H9 (cell line): ENCODE measurements at regions not wholly inside any gene's neighbourhood (a gene's known extent, or its start where the extent isn't known, plus 50 kb on each side); places are given as distances from the start of the nearest gene placed in this dataset.

ENCODE experiments used
- DNase-seq: peaks from one replicate; pipeline ENCODE4 v3.0.0-alpha.2; 2017
- H2AFZ ChIP-seq: one replicate; pipeline ENCODE4 v1.6.1; 2013; ENCODE audit warnings: mild to moderate bottlenecking, low read length, control low read depth, moderate library complexity
- H2AK5ac ChIP-seq: 2 replicates; pipeline ENCODE4 v1.6.1; 2013; ENCODE audit warnings: low read length, control low read depth, mixed read lengths; ENCODE audit not compliant: insufficient read length
- H2BK120ac ChIP-seq: one replicate; pipeline ENCODE4 v1.6.1; 2013; ENCODE audit warnings: low read depth, mild to moderate bottlenecking, low read length, control low read depth, inconsistent platforms; ENCODE audit not compliant: poor library complexity, severe bottlenecking
- H2BK12ac ChIP-seq: 2 replicates; pipeline ENCODE4 v1.6.1; 2013; ENCODE audit warnings: low read length, control low read depth, mixed read lengths, low read depth; ENCODE audit not compliant: insufficient read length
- H2BK15ac ChIP-seq: 2 replicates; pipeline ENCODE4 v1.6.1; 2013; ENCODE audit warnings: low read depth, low read length, control low read depth
- H2BK20ac ChIP-seq: one replicate; pipeline ENCODE4 v1.6.1; 2013; ENCODE audit warnings: low read depth, mild to moderate bottlenecking, low read length, control low read depth, inconsistent platforms; ENCODE audit not compliant: poor library complexity, severe bottlenecking
- H2BK5ac ChIP-seq: 2 replicates; pipeline ENCODE4 v1.6.1; 2013; ENCODE audit warnings: low read length, control low read depth, mixed read lengths; ENCODE audit not compliant: insufficient read length
- H3K14ac ChIP-seq: 2 replicates; pipeline ENCODE4 v1.6.1; 2013; ENCODE audit warnings: low read length, control low read depth; ENCODE audit not compliant: insufficient read depth
- H3K18ac ChIP-seq: 2 replicates; pipeline ENCODE4 v1.6.1; 2013; ENCODE audit warnings: low read depth, mild to moderate bottlenecking, mixed read lengths, low read length, control low read depth; ENCODE audit not compliant: insufficient read length
- H3K23ac ChIP-seq: 2 replicates; pipeline ENCODE4 v1.6.1; 2013; ENCODE audit warnings: low read length, control low read depth, mixed read lengths, low read depth; ENCODE audit not compliant: insufficient read length
- H3K23me2 ChIP-seq: 2 replicates; pipeline ENCODE4 v1.6.1; 2013; ENCODE audit warnings: low read depth, mild to moderate bottlenecking, mixed read lengths, low read length, control low read depth; ENCODE audit not compliant: insufficient read length, poor library complexity, severe bottlenecking
- H3K27ac ChIP-seq: 2 replicates; pipeline ENCODE4 v1.5.1; 2013; ENCODE audit warnings: low read length, control low read depth, mixed read lengths, low read depth; ENCODE audit not compliant: insufficient read length
- H3K27me3 ChIP-seq: 2 replicates; pipeline ENCODE4 v1.6.1; 2013; ENCODE audit warnings: low read length, control low read depth, inconsistent platforms; ENCODE audit not compliant: insufficient read depth
- H3K4ac ChIP-seq: 2 replicates; pipeline ENCODE4 v1.6.1; 2013; ENCODE audit warnings: low read depth, mild to moderate bottlenecking, control low read depth, inconsistent platforms, low read length, moderate library complexity
- H3K4me1 ChIP-seq: 2 replicates; pipeline ENCODE4 v1.6.1; 2013; ENCODE audit warnings: low read length, control low read depth, inconsistent platforms; ENCODE audit not compliant: insufficient read depth
- H3K4me2 ChIP-seq: 2 replicates; pipeline ENCODE4 v1.6.1; 2013; ENCODE audit warnings: low read length, control low read depth, mixed read lengths; ENCODE audit not compliant: insufficient read length, insufficient read depth
- H3K56ac ChIP-seq: 2 replicates; pipeline ENCODE4 v1.6.1; 2013; ENCODE audit warnings: low read depth, mild to moderate bottlenecking, mixed read lengths, low read length, control low read depth; ENCODE audit not compliant: insufficient read length
- H3K79me1 ChIP-seq: 2 replicates; pipeline ENCODE4 v1.6.1; 2013; ENCODE audit warnings: low read depth, mild to moderate bottlenecking, moderate library complexity, low read length, control low read depth, inconsistent platforms; ENCODE audit not compliant: insufficient read depth, poor library complexity, severe bottlenecking
- H3K79me2 ChIP-seq: 2 replicates; pipeline ENCODE4 v1.6.1; 2013; ENCODE audit warnings: low read length, control low read depth, inconsistent platforms; ENCODE audit not compliant: insufficient read depth
- H3K9ac ChIP-seq: 2 replicates; pipeline ENCODE4 v1.6.1; 2013; ENCODE audit warnings: low read length, control low read depth, mixed read lengths; ENCODE audit not compliant: insufficient read length; ENCODE audit errors: extremely low read depth
- H3K9me3 ChIP-seq: one replicate; pipeline ENCODE4 v1.6.1; 2013; ENCODE audit warnings: low read depth, low read length, inconsistent platforms; ENCODE audit not compliant: control insufficient read depth
- H3T11ph ChIP-seq: one replicate; pipeline ENCODE4 v1.6.1; 2013; ENCODE audit warnings: mild to moderate bottlenecking, low read length, control low read depth, inconsistent platforms
- H4K20me1 ChIP-seq: one replicate; pipeline ENCODE4 v1.6.1; 2013; ENCODE audit not compliant: control insufficient read depth, insufficient read length, insufficient read depth
- H4K5ac ChIP-seq: 2 replicates; pipeline ENCODE4 v1.6.1; 2013; ENCODE audit warnings: low read depth, mild to moderate bottlenecking, mixed read lengths, low read length, control low read depth; ENCODE audit not compliant: insufficient read length
- H4K8ac ChIP-seq: replicated peaks from 2 replicates; pipeline ENCODE4 v1.6.1; 2013; ENCODE audit warnings: low read length, control low read depth, mixed read lengths, low read depth; ENCODE audit not compliant: insufficient read length
- H4K91ac ChIP-seq: 2 replicates; pipeline ENCODE4 v1.6.1; 2013; ENCODE audit warnings: low read depth, mild to moderate bottlenecking, moderate library complexity, mixed read lengths, low read length, control low read depth; ENCODE audit not compliant: insufficient read length
- H3K27ac Mint-ChIP-seq, 3 experiments: 2 replicates in 2 of 3; 3 replicates in 1 of 3; pipeline ENCODE4 v1.8.0; 2020 to 2021; ENCODE audit warnings: mixed read lengths in 3 of 3, mild to moderate bottlenecking in 1 of 3, moderate library complexity in 1 of 3
- H3K27me3 Mint-ChIP-seq: 2 replicates; pipeline ENCODE4 v1.8.0; 2021; ENCODE audit warnings: low read depth, mild to moderate bottlenecking, moderate library complexity, mixed read lengths
- H3K36me3 Mint-ChIP-seq, 3 experiments: 2 replicates in 2 of 3; 3 replicates in 1 of 3; pipeline ENCODE4 v1.8.0; 2020 to 2021; ENCODE audit warnings: low read depth in 3 of 3, mixed read lengths in 3 of 3; ENCODE audit not compliant: insufficient read depth in 1 of 3
- H3K4me1 Mint-ChIP-seq, 2 experiments: 2 replicates each; pipeline ENCODE4 v1.8.0; 2020; ENCODE audit warnings: mixed read lengths in 2 of 2
- H3K4me3 Mint-ChIP-seq, 2 experiments: 2 replicates in 1 of 2; 3 replicates in 1 of 2; pipeline ENCODE4 v1.8.0; 2020 to 2021; ENCODE audit warnings: mild to moderate bottlenecking in 2 of 2, mixed read lengths in 2 of 2, moderate library complexity in 1 of 2
- H3K9me3 Mint-ChIP-seq, 2 experiments: 2 replicates in 1 of 2; 3 replicates in 1 of 2; pipeline ENCODE4 v1.8.0; 2020; ENCODE audit warnings: mild to moderate bottlenecking in 2 of 2, mixed read lengths in 2 of 2, moderate library complexity in 1 of 2
- CTCF ChIP-seq: fragments of 200-600 bp; sonication (generic); conservative IDR thresholded peaks from 3 replicates; pipeline ENCODE4 v1.8.0; 2021; ENCODE audit warnings: antibody characterized with exemption, mild to moderate bottlenecking
- WGBS: extraction: QIAGEN DNeasy Blood & Tissue Kit; methylation state at CpG from one replicate; pipeline ENCODE4 v1.1.7; 2013; ENCODE audit warnings: missing lambda C conversion rate, low lambda C conversion rate, mixed read lengths; ENCODE audit not compliant: insufficient read length; ENCODE audit errors: extremely low coverage; 5-methylcytosine and 5-hydroxymethylcytosine counted together

GRCh38 chr1:157219182-157219581, 81.0 kb upstream of the ETV3 start:
- H3K18ac ChIP-seq, result no peak overlapping the region
- H3K9me3 ChIP-seq, result no peaks in the 10 kb centered on the region
- no peak overlapping the region for H4K91ac ChIP-seq
- no peaks in the 10 kb centered on the region for H3K27me3 ChIP-seq
- H3K14ac ChIP-seq, result no peak overlapping the region
- no CpG with 5 or more reads among the region's 4 CpGs for WGBS
- DNase-seq, result no peak
- H3K23me2 ChIP-seq, result no peaks in the 10 kb centered on the region
- H4K5ac ChIP-seq, result no peak overlapping the region
- H3T11ph ChIP-seq, result no peak overlapping the region
- no peak overlapping the region for H3K4ac ChIP-seq
- no peak overlapping the region for H2BK15ac ChIP-seq
- no peak overlapping the region for H3K4me3 Mint-ChIP-seq
- H2BK20ac ChIP-seq, result no peak overlapping the region
- H2AFZ ChIP-seq, result no peak overlapping the region
- no peak overlapping the region for H2BK5ac ChIP-seq
- no peaks in the 10 kb centered on the region for H3K79me1 ChIP-seq
- 0 out of 4 replicates have a peak, but pooled peaks cover 0 to 3% of the 10 kb centered on the region in 2 experiments for H3K4me1 Mint-ChIP-seq
- H3K27ac ChIP-seq, result no peak overlapping the region
- H3K4me2 ChIP-seq, result no peak overlapping the region
- no peaks in the 10 kb centered on the region for H3K79me2 ChIP-seq
- H4K20me1 ChIP-seq, result no peaks in the 10 kb centered on the region
- no peak overlapping the region for H3K23ac ChIP-seq
- peaks cover 4% of the 10 kb centered on the region for H3K27me3 Mint-ChIP-seq
- peaks cover 2 to 10% of the 10 kb centered on the region in 2 experiments; a peak in 2 of 5 replicates for H3K9me3 Mint-ChIP-seq
- peaks cover 0 to 6% (median 0%) of the 10 kb centered on the region in 3 experiments; a peak in 1 of 7 replicates for H3K36me3 Mint-ChIP-seq
- H3K4me1 ChIP-seq, result no peaks in the 10 kb centered on the region
- no peak overlapping the region for H2BK120ac ChIP-seq
- no peak overlapping the region for H3K9ac ChIP-seq
- no peak overlapping the region for H3K56ac ChIP-seq
- no peak overlapping the region for H2BK12ac ChIP-seq
- no peak overlapping the region for H4K8ac ChIP-seq
- no peak overlapping the region for H3K27ac Mint-ChIP-seq
- no peak overlapping the region for H2AK5ac ChIP-seq
- no peak for TF ChIP-seq CTCF
